Stimulated activated CD4-positive, alpha-beta T cell treated with anti-CD3 and anti-CD28 coated beads, TNF-alpha, amount 100 ng/mL, for 24 hours (primary cell): ENCODE measurements at regions not wholly inside any gene's neighbourhood (a gene's known extent, or its start where the extent isn't known, plus 50 kb on each side); places are given as distances from the start of the nearest gene placed in this dataset.
"Not testable (repeated sequence)": the region's sequence is repeated elsewhere in the genome, so short reads cannot be mapped to it uniquely, and the experiment has no call there.

Source experiments
- DNase-seq, 3 experiments: peaks; one replicate each; pipeline ENCODE4 v3.0.0-alpha.2; 2020; ENCODE audit warnings: low read depth in 3 of 3

DNA sequence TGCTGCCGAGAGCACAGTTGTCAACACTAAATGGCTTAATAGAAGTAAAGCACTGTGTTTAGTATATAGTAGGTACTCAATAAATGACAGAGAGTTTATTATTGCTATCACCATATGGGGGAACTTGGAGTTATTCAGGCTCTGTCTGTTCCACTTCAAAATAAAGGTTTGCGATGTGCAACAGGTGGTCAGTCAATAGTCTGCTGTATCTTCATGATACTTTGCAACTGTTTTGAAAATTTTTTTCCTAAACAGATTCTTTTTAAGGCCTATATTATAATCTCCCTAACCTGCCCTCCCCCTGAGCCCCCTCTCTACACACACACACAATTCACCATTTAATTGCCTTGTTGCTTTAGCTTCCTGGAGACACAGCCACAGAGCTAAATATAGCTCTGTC is 164.7 kb upstream of the NR2F2 start:
- no peak for DNase-seq

DNA sequence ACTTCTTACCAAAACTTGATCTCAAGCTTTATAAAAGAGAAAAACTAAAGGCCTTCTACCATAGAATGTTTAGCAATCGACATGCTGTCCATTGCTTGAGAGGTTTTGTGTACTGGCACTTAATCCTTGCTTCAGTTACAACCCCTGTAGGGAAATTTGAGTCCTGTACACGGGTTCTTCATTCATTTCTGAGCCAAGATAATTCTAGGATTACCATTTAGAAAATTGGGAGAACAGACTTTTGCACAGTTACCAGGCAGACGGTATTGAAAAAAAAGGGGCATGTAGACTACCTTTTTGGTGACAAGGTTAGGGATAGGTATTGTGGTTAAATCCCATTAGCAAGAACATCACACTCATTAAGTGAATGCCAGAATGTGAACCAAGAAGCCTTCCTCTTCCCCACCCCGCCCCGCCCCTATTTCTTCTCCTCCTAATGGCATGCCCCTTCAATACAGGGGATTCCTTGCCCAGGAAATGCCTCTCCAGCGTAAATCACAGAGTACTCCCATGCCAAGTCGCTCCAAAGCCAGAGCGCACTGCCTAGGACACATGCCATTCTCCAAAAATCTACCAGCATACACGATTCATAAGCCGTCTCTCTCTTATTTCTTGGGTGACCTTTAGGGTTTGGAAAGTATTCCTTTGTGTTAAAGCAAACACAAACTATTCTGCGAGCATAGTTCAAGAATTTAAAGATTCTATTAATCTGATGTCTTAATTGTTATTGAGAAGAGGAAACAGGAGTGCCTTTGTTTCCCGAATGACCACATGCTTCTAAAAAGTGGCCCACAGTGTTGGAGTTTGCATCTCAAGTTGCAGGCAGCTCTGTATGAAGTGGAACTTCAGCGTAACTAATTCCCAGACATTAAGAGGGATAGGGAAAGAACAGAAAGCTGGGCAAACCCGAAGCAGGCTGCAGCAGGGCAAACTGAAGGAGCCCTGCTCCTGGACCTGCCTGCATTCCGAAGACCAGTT is 164.0 kb upstream of the NR2F2 start:
- no peak for DNase-seq

DNA sequence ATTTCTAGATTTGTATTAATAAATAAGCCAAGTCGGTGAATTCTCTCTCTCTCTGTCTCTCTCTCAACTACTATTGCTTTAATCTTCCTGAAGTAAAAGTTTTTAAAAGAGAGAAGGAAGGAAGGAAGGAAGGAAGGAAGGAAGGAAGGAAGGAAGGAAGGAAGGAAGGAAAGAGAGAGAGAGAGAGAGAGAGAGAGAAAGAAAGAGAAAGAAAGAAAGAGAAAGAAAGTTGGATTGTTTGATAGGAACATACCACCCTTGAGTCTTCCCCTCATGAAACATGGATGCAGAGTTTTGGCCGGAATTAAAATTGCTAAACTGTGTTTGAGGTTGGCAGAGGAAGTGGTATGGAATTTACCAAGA is 159.9 kb upstream of the NR2F2 start:
- not testable (repeated sequence) for DNase-seq

DNA sequence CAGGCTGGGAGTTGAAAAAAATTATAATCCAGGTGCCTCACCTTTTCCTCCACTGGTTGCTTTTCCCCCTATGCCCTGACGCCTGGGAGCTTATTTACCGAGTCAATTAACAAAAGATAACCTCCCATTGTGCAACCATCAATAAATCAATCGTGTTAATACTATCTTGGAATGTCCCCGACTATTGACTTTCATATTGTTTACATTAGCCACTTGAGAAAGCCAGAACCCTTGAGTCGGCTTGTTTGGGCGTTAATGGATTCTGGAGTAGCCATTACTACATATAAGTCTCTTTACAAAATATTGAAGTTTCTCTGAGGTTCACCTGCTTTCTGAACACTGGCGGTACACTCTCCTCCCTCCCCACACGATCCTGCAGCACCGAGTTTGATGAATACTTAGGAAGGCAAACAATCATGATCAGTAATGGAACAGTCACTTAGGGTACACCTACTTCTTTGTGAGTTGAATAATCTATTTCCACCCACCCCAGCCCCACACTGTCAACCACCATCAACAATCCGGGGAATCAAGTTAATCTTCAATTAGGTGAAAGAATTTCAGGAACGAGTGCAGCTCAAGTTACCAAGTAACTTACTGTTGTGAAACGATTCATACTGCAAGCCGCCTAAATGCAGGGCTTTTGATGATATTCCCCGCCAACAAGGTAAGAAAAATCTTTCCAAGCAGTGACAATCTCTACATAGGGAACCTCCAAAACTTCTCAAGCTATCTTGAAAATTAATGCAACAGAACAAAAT is 159.3 kb upstream of the NR2F2 start:
- no peak for DNase-seq

DNA sequence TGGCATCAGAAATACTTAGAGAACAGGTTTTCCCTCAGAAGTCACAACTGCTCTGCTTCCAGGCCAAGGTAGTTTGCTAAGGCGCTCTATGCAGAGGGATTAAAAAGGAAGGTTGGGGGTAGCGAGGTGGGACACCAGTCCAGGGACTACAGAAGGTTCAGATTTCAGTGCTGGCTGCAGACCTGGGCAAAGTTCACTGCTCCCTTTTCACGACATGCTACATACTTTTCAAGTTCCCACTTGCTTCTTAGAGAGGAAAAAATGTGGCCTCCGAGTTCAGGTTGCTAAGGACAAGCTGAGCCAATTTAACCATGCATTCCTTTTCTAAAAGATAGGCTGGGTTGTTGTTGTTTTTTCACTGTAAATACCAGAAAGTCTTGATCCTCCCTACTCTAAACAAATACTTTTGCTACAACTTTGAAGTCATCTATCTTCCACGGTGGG is 158.6 kb upstream of the NR2F2 start:
- DNase-seq: no peak

DNA sequence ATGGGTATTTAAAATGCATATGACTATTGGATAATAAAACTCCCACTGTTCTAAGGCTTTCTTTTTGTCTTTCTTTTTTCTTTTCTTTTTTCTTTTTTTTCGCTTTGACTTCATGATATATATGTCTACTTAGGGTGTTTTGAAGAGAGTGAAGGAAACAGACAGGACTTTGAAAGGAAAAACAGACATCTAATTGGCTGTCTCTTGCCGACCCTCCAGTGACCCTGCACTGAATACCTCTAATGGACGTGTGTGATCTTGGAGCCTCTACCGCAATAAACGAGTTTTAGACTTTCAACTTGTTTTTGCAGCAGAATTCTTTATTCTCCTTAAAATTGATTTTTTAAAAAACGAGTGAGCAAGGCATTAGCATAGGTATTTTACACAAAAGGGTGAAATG is 158.1 kb upstream of the NR2F2 start:
- no peak for DNase-seq

DNA sequence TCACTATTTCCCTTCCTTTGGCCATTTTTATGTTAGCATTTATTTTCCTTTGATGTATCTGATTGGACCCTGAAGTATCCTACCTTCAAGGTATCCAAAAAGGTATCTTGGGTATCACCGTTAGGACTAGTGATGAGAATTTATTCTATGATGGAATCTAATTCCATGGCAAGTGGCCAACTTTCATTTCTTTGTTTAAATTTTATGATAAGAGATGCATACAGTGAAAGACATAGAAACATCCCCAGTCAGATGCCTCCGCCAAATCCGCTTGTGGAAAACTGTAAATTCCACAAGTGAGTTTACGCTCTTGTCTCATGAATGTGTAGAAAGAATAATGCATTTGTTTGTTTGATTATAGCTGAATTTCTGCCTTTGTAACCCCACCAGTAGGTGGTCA is 153.7 kb upstream of the NR2F2 start:
- DNase-seq: no peak

DNA sequence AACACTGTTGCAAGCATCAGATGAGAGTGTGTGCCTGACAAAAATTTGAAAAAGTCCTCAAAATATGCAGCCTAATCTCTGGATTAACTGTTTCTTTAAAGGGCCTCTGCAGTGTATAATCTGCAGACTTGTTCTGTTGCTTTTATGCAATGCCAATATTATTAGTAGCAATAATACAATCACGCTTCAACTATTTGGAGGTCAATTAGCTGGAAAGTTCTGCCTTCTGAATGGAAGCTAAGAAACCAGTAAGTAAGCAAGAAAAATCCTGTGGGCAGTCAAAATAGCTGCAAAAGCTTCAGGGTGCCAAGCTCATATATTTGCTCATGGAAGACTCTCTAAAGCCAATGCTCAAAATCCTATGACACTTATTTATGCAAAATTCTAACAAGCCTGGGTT is 153.2 kb upstream of the NR2F2 start:
- DNase-seq: no peak

DNA sequence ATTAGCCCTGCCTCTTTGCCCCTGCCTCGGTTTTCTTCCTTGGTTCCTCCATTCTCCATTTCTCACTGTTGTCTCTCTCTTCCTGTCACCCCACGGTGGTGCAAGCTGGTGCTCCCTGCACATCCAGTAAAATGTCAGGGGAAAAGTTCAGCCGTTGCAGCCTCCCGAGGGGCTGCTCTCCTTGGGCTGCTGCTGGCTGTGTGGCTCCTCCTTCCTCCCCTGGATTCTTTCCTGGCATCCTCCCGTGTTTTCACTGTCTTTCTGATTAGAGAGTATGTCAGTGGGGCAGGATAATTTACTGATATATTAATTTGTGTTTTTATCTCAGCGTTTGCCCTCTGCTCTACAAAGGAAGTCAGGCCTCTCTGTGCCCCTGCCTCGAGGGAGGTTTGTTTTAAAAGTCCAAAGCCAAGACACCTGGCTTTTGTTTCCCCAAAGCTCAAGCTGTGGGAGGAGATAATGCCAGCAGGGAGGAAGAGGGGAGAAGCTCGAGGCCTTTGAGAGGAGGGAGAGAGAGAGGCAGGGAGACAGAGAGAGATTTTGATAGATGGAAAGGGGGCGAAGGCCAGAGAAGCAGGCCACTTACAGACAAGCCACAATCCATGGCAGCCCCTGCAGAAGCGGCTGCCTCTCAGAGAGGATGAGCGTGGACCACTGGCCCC is 150.3 kb upstream of the NR2F2 start:
- no peak for DNase-seq

DNA sequence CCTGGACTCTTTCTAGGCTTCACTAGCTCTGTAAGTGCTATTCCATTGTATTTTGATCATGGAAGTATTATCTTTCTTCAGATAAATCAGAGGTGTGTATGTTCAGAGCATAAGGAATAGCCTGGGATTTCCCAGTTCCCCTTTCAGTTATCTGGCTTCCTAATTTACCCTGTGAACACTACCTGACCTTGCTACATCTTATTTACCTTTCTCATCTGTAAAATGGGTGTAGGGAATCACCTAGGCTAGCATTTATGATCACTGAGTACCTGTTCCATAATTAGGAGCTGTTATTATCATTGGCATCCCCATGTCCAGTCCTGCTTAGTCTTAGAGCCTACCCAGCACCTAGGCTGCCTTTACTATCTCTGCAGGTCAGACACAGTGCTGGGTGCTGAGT is 149.3 kb upstream of the NR2F2 start:
- no peak for DNase-seq

DNA sequence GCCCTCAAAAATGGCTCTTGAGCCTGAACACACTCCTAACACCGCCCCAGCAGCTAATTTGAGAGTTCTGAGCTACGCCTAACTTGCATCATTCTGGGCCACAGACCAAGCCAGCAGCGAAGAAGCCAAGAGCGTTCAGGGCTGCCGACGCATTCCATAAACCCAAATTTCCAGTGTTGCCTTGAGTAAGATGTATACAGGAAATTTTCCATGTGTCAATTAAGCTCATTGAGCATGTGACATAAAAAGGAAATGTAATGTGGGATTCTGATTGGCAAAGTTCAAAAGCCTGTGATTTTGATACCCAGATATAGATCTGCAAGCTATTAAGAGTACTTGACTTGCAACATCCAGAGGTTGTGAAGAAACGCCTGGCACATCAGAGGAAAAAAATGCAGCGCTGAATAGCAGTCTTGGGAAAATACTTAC is 148.6 kb upstream of the NR2F2 start:
- DNase-seq: no peak

DNA sequence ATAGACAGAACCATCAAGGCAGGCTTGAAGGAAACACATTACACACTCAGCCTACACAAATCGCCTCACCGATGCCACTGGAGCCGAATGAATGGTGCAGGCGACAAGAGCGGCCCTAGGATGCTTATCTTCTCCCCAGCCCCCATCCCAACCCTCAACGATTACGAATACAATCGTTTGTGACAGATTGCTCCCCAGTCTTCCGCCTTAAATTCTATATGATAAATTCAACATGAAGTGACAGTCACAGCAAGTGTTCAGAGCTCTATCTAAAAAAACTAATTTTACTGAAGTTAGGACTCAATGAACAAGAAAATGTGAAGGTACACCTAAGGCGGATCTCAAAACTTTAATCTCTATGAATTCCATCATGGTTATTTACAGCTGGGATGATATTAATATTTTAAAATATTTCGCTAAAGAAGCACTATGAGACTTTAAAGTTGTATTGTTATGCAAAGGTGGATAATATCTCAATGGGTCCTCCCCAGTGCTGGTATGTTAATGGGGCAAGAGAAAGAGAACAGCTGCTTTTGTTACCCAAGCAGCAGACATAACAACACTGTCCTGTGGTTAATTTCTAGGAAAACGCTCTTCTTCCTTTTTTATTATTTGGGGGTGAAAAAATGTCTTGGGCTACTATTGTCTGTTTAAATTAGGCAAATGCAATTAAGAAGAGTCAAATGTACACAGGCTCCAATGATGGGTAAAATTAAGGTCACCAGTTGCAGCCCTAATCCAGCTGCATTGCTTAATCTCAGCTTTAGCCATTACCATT is 147.6 kb upstream of the NR2F2 start:
- DNase-seq: no peak

DNA sequence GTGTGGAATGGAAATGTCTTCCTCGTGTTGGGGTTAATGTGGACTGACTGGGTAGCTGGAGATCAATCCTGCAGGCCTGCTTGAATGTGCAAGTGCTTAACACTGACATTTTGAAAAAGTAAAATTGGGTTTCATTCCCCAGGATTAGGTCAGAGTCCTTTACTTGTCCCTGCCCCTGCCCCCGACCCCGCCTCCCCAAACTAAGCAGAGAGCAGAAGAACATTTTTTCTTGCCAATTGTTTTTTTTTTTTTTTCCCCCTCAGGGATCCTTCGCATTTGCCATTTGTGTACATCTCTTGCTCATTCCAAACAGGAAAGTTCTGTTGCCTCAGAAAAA is 147.0 kb upstream of the NR2F2 start:
- no peak for DNase-seq

DNA sequence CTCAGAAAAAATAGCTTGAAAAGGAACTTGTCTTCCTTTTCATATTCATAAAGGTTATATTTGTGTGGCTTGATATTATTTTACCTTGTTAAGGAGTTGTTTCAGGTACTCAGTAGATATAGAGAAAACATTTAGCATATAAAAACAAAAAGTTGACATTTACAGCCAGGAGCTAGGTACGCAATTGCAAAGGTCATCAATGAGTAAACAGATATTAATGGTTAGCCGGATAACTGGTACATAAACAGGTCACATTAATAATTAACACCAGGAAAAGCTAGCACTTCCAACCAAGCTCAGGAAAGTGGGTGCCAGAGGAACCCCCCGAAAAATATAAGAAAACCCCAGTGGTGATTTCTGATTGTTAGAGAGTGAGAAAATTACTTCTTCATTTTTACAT is 146.6 kb upstream of the NR2F2 start:
- no peak for DNase-seq

DNA sequence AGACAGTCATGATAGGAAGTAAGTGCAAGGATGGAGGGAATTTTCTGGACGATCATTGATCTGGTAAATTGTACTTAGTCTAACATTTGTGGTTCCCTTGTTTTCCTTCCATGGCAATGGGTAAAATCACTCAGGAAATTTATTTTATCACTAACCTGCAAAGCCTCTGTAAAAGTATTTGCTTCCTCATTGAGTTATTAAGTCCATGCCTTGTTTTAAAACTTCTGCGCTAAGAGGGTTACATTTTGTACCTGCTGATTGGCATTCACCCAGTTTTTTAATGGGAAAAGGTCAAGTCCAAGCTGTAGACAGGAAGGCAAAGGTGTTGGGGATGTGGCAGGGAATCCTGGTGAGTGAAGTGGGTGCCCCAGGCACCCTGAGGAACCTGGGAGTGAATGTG is 146.2 kb upstream of the NR2F2 start:
- DNase-seq: no peak

DNA sequence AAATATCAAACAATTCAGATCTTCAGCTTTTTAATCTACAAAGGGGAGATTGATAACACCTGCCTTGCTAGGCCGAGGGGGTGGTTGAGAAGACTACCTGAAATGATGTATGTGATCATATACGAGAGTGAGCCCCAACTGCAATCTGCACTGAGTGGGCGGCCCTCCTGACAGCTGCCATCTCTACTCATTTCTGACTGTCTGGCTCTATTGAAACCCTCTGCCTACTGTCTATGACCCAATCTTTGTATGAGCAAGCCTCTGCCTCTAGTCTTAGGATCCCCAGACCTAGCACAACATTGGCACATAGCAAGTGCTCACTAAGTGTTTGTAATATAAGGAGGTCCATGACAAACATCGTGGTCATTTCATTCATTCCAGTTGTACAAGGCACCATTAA is 144.4 kb upstream of the NR2F2 start:
- no peak for DNase-seq

DNA sequence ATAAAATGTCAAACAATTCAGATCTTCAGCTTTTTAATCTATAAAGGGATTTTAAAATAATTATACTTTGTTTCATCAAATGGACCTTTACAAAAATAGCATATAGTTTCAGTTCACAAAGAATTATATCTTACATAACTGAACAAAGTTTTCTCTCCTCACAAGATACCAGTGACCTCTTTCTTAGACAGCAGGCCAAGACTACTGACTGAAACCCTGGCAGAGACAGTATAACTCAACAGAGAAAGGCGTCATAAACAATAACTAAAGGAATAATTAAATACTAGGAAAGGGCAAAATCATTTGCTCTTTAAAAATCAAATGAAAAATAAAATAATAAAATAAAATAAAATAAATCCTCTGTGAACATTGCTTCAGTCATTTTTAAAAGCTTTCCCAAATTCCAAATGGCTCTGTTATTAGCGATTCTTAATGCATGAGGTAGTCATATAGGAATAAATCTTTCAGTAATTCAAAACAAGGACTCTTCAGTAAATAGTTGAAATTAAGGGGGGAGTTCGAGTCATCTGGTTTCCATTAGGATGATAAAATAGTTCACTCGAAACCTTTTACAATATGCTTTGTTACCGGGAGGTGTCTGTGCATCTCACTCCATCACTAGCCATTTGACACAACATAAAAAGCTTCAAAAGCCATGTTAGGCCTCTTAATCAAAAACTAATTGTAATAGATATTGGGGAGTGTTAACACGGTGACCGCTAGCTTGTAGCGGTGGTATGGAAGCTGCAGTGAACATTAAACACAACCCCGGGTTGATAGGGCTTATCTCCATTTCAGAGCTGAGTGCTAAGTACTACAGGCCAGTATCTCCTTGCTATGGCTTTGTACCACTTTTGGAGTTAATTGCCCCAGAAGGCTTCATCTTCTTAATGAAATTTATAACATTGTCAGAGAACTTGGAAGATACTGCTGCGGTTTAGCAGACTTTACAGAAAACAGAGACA is 142.9 kb upstream of the NR2F2 start:
- DNase-seq: no peak

DNA sequence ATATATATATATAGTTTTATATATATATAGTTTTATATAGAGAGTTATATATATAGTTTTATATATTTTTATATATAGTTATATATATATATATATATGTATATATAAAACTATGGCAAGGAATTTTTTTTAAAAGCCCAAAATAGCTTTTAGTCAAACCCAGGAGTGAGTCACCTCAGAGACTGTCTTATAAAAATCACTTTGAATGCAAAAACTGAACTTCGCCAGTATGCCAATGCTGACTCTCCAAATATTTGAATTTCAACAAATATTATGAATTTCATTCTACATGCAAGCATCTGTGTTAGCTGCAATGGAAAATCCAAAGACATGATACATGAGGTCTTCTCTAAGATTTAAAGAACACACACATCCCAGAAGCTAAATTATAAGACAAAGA is 132.8 kb upstream of the NR2F2 start:
- no peak for DNase-seq

DNA sequence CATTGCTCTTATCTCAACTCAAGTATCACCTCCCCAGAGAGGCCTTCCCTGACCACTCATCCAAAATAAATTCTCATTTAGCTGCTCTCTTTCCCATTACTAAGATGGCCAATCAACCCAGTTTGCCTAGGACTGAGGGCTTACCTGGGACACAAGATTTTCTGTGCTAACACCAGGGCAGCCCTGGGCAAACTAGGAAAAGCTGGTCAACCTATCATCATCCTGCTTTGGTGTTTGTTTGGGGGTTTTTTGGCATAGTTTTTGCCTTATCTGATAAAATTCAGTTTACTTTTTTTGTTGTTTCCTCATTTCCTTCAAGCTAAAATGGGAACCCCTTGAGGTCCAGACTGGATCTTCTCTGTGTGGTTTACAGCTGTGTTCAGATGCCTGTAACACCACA is 131.4 kb upstream of the NR2F2 start:
- DNase-seq: no peak

DNA sequence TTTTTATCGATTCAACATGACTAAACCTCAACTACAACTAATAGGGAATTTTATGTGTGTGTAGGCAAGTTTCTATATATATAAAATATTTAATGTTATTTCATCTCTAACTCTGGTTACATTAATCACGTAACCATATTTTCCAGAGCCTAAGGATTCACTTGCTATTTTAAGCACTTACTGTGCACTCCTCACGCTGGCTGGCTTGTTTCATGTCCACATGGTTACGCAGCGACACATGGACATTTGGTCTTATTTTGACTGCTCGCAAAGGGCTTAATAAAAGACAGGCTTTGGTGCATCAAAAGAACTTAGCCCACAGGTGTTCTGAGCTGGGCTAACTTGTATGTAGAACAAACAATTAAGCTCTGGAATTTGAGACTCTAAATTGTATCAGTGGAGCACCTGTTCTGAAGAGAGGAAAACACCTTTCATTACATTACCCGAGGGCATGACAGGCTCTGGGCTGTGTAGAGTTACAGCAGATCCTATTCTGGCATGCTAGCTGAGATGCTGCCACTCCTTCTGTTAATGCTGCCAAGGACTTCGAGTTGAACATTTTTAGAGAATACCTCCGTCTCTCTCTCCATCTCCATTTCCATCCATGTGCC is 130.0 kb upstream of the NR2F2 start:
- no peak for DNase-seq
